ENCODE measurements at regions not wholly inside any gene's neighbourhood (a gene's known extent, or its start where the extent isn't known, plus 50 kb on each side); places are given as distances from the start of the nearest gene placed in this dataset.

- DNase-seq = no peak
Observed at GRCh38 chr10:65847436-65848230, 1078.2 kb upstream of the LRRTM3 start.

GRCh38 chr10:65858841-65859240 lies 1067.0 kb upstream of the LRRTM3 start:
- DNase-seq = no peak

- no peak for DNase-seq
Observed at GRCh38 chr10:65861249-65861648, 1064.6 kb upstream of the LRRTM3 start.
